SK-N-SH (cell line): ENCODE measurements at regions not wholly inside any gene's neighbourhood (a gene's known extent, or its start where the extent isn't known, plus 50 kb on each side); places are given as distances from the start of the nearest gene placed in this dataset.

Experiments
- CHD2 ChIP-seq: fragments of 150-350 bp; IDR thresholded peaks from 2 replicates; pipeline ENCODE4 v1.6.1; 2018; ENCODE audit warnings: low read length; ENCODE audit not compliant: partially characterized antibody
- CTCF ChIP-seq: fragments of 200-600 bp; sonication (generic); IDR thresholded peaks from 2 replicates; pipeline ENCODE4 v1.6.1; 2017; ENCODE audit warnings: antibody characterized with exemption, mild to moderate bottlenecking, moderate library complexity
- TAF1 ChIP-seq: IDR thresholded peaks from 2 replicates; pipeline ENCODE4 v1.6.1; 2012; ENCODE audit warnings: low read depth, mild to moderate bottlenecking, low read length, moderate library complexity, borderline replicate concordance
- YY1 ChIP-seq: IDR thresholded peaks from 2 replicates; pipeline ENCODE4 v1.4.0; 2012; ENCODE audit warnings: low read depth, mild to moderate bottlenecking

GRCh38 chr5:117212866-117213265 is 638.2 kb upstream of the SEMA6A start:
- TF ChIP-seq CTCF (no peak), CHD2 (no peak), YY1 (no peak), TAF1 (no peak)
